ENCODE measurements at regions not wholly inside any gene's neighbourhood (a gene's known extent, or its start where the extent isn't known, plus 50 kb on each side); places are given as distances from the start of the nearest gene placed in this dataset. TPM values are rescaled to one million over a fixed set of nuclear protein-coding genes. Genes with fewer than 3 reads are reported as not detected.

Small RNA genes lying in the stretch of these regions (small RNA-seq; reads per million reads assigned to genes)
- gene RNU6-400P (not detected), gene RNU6-472P (not detected)
